H1 (cell line): ENCODE measurements at regions not wholly inside any gene's neighbourhood (a gene's known extent, or its start where the extent isn't known, plus 50 kb on each side); places are given as distances from the start of the nearest gene placed in this dataset.

Source experiments
- ATF2 ChIP-seq: IDR thresholded peaks from 2 replicates; pipeline ENCODE4 v1.6.1; 2012; ENCODE audit warnings: low read length, inconsistent platforms
- ATF3 ChIP-seq: IDR thresholded peaks from 2 replicates; pipeline ENCODE4 v1.6.1; 2011; ENCODE audit warnings: low read depth, mild to moderate bottlenecking, low read length; ENCODE audit not compliant: insufficient read depth
- JUN ChIP-seq: IDR thresholded peaks from 2 replicates; pipeline ENCODE4 v1.6.1; 2011; ENCODE audit warnings: low read depth, mild to moderate bottlenecking, improper control_type of control experiment, low read length
- SAP30 ChIP-seq: fragments of 300-600 bp; sonication (generic); IDR thresholded peaks from 2 replicates; pipeline ENCODE4 v1.7.1; 2012; ENCODE audit warnings: low read length, moderate library complexity, mild to moderate bottlenecking, inconsistent platforms; ENCODE audit not compliant: insufficient read depth, insufficient replicate concordance

GRCh38 chr17:17425591-17425990 lies 51.2 kb upstream of the MED9 start (continued):
- TF ChIP-seq ATF2, result no peak
- no peak for TF ChIP-seq JUN
- TF ChIP-seq SAP30, result no peak
- TF ChIP-seq ATF3, result no peak
- TF ChIP-seq, all 59 proteins: peak for 0
